Daoy (cell line): ENCODE measurements at regions not wholly inside any gene's neighbourhood (a gene's known extent, or its start where the extent isn't known, plus 50 kb on each side); places are given as distances from the start of the nearest gene placed in this dataset.

Experiments
- DNase-seq: peaks from one replicate; pipeline ENCODE4 v3.0.0-alpha.2; 2015; ENCODE audit warnings: low read depth

- DNase-seq, result no peak
These were observed 644.9 kb downstream of the CCDC171 start for GRCh38 chr9:16197578-16198370.

- no peak for DNase-seq
These were observed 646.2 kb downstream of the CCDC171 start for GRCh38 chr9:16198996-16199395.

- no peak for DNase-seq
These were observed 649.4 kb downstream of the CCDC171 start for GRCh38 chr9:16202221-16202620.

- peak; percentile 85 for DNase-seq
These were observed 650.3 kb downstream of the CCDC171 start for GRCh38 chr9:16202914-16203728.

GRCh38 chr9:16203729-16204573 is 651.1 kb downstream of the CCDC171 start:
- DNase-seq, result peak; percentile 4

- no peak for DNase-seq
These were observed 652.6 kb downstream of the CCDC171 start for GRCh38 chr9:16205455-16205854.

GRCh38 chr9:16206518-16206917 is 653.7 kb downstream of the CCDC171 start:
- no peak for DNase-seq

GRCh38 chr9:16207161-16207560 is 654.3 kb downstream of the CCDC171 start:
- peak; percentile 74 for DNase-seq

- DNase-seq, result no peak
These were observed 657.6 kb downstream of the CCDC171 start for GRCh38 chr9:16210440-16210839.

- no peak for DNase-seq
These were observed 658.5 kb downstream of the BNC2 start for GRCh38 chr9:16211946-16212345.

- peak; percentile 71 for DNase-seq
These were observed 656.5 kb downstream of the BNC2 start for GRCh38 chr9:16213781-16214515.

GRCh38 chr9:16214677-16215352 is 655.7 kb downstream of the BNC2 start:
- no peak for DNase-seq

- no peak for DNase-seq
These were observed 655.2 kb downstream of the BNC2 start for GRCh38 chr9:16215353-16215680.

- DNase-seq, result no peak
These were observed 652.3 kb downstream of the BNC2 start for GRCh38 chr9:16217943-16218701.

GRCh38 chr9:16221366-16221765 is 649.1 kb downstream of the BNC2 start:
- DNase-seq, result no peak

GRCh38 chr9:16221822-16222547 is 648.5 kb downstream of the BNC2 start:
- no peak for DNase-seq

- no peak for DNase-seq
These were observed 647.2 kb downstream of the BNC2 start for GRCh38 chr9:16223074-16223871.

GRCh38 chr9:16230731-16231130 is 639.7 kb downstream of the BNC2 start:
- DNase-seq, result no peak

GRCh38 chr9:16236311-16236710 is 634.2 kb downstream of the BNC2 start:
- DNase-seq, result no peak
